IMR-90 (cell line): ENCODE measurements at regions not wholly inside any gene's neighbourhood (a gene's known extent, or its start where the extent isn't known, plus 50 kb on each side); places are given as distances from the start of the nearest gene placed in this dataset.

Source experiments
- ATAC-seq: fragments of 200-7000 bp; cut with Tn5 transposase; 2 replicates; pipeline ENCODE4 v1.9.1; 2020; ENCODE audit warnings: low read depth, mild to moderate bottlenecking, moderate library complexity
- BruUV-seq: library from RNA; stranded (reverse); fragments of 400-500 nt; replicated peaks from 2 replicates; lab custom pipeline; 2021; lab: Mats Ljungman, UMichigan
- CTCF ChIA-PET: fragments of 300-600 bp; formaldehyde crosslinking; extraction: SDS; loops from one replicate; lab custom pipeline; 2021; ENCODE audit warnings: antibody characterized with exemption; lab: Yijun Ruan, JAX
- POLR2A ChIA-PET: fragments of 300-600 bp; sonication (Branson Sonifier 250); formaldehyde crosslinking; loops from one replicate; lab custom pipeline; 2022; ENCODE audit warnings: antibody characterized with exemption; ENCODE audit not compliant: unreplicated experiment; lab: Charles Lee
- DNase-seq: peaks from one replicate; pipeline ENCODE4 v3.0.0; 2013
- H2AFZ ChIP-seq: replicated peaks from 2 replicates; pipeline ENCODE3; 2013; ENCODE audit warnings: low read length, mild to moderate bottlenecking; ENCODE audit not compliant: poor library complexity
- H2AK5ac ChIP-seq: 2 replicates; pipeline ENCODE4 v1.6.1; 2013; ENCODE audit warnings: low read depth, low read length, inconsistent platforms
- H2AK9ac ChIP-seq: replicated peaks from 2 replicates; pipeline ENCODE3; 2013; ENCODE audit warnings: mild to moderate bottlenecking, low read depth, low read length, moderate library complexity; ENCODE audit not compliant: poor library complexity
- H2BK120ac ChIP-seq: 2 replicates; pipeline ENCODE4 v1.6.1; 2013; ENCODE audit warnings: low read depth, low read length, inconsistent platforms
- H2BK15ac ChIP-seq: 3 replicates; pipeline ENCODE4 v1.6.1; 2013; ENCODE audit warnings: low read depth, low read length, inconsistent platforms
- H2BK20ac ChIP-seq: 2 replicates; pipeline ENCODE4 v1.6.1; 2013; ENCODE audit warnings: low read depth, mild to moderate bottlenecking, inconsistent platforms, low read length, moderate library complexity
- H2BK5ac ChIP-seq: 2 replicates; pipeline ENCODE4 v1.6.1; 2013; ENCODE audit warnings: mild to moderate bottlenecking, low read depth, low read length, inconsistent platforms; ENCODE audit not compliant: poor library complexity, severe bottlenecking
- H3K14ac ChIP-seq: replicated peaks from 2 replicates; pipeline ENCODE4 v1.6.1; 2013; ENCODE audit warnings: low read depth, low read length, inconsistent platforms
- H3K18ac ChIP-seq: 2 replicates; pipeline ENCODE4 v1.6.1; 2013; ENCODE audit warnings: low read depth, low read length, control low read depth
- H3K23ac ChIP-seq: 2 replicates; pipeline ENCODE4 v1.6.1; 2013; ENCODE audit warnings: low read depth, low read length, inconsistent platforms
- H3K27ac ChIP-seq: 2 replicates; pipeline ENCODE4 v1.5.1; 2013; ENCODE audit warnings: mild to moderate bottlenecking, control low read depth, low read length; ENCODE audit not compliant: insufficient read depth
- H3K27me3 ChIP-seq: 2 replicates; pipeline ENCODE4 v1.6.1; 2013; ENCODE audit warnings: low read length; ENCODE audit not compliant: control insufficient read depth, insufficient read depth
- H3K36me3 ChIP-seq: 2 replicates; pipeline ENCODE4 v1.6.1; 2013; ENCODE audit warnings: low read length, mixed read lengths; ENCODE audit not compliant: control insufficient read depth, insufficient read depth
- H3K4ac ChIP-seq: 2 replicates; pipeline ENCODE4 v1.6.1; 2013; ENCODE audit warnings: low read depth, low read length, inconsistent platforms
- H3K4me1 ChIP-seq: 2 replicates; pipeline ENCODE4 v1.6.1; 2013; ENCODE audit warnings: low read length, mixed read lengths; ENCODE audit not compliant: control insufficient read depth, insufficient read depth
- H3K4me2 ChIP-seq: 2 replicates; pipeline ENCODE4 v1.6.1; 2013; ENCODE audit warnings: low read depth, mild to moderate bottlenecking, control low read depth, low read length, moderate library complexity
- H3K4me3 ChIP-seq: 2 replicates; pipeline ENCODE4 v1.5.1; 2013; ENCODE audit warnings: low read depth, mild to moderate bottlenecking, control low read depth, low read length, moderate library complexity; ENCODE audit not compliant: insufficient read depth
- H3K56ac ChIP-seq: 2 replicates; pipeline ENCODE4 v1.6.1; 2013; ENCODE audit warnings: low read length, inconsistent platforms; ENCODE audit not compliant: insufficient read depth; ENCODE audit errors: extremely low read depth
- H3K79me1 ChIP-seq, 2 experiments: 2 replicates each; pipeline ENCODE4 v1.6.1; 2013; ENCODE audit warnings: low read length in 2 of 2, inconsistent platforms in 1 of 2, low read depth in 1 of 2
- H3K9ac ChIP-seq: 2 replicates; pipeline ENCODE4 v1.6.1; 2013; ENCODE audit warnings: low read depth, low read length, control low read depth
- H3K9me1 ChIP-seq: 2 replicates; pipeline ENCODE4 v1.6.1; 2013; ENCODE audit warnings: low read length, inconsistent platforms; ENCODE audit not compliant: insufficient read depth
- H3K9me3 ChIP-seq: 2 replicates; pipeline ENCODE4 v1.6.1; 2013; ENCODE audit warnings: low read length; ENCODE audit not compliant: control insufficient read depth, insufficient read depth
- H4K20me1 ChIP-seq: 2 replicates; pipeline ENCODE4 v1.6.1; 2013; ENCODE audit warnings: low read length, inconsistent platforms; ENCODE audit not compliant: insufficient read depth
- H4K5ac ChIP-seq: 2 replicates; pipeline ENCODE4 v1.6.1; 2013; ENCODE audit warnings: mild to moderate bottlenecking, low read depth, low read length, control low read depth
- H4K8ac ChIP-seq, 2 experiments: 2 replicates each; pipeline ENCODE4 v1.6.1; 2013; ENCODE audit warnings: low read depth in 2 of 2, low read length in 2 of 2, control low read depth in 1 of 2, inconsistent platforms in 1 of 2
- H4K91ac ChIP-seq: 2 replicates; pipeline ENCODE4 v1.6.1; 2013; ENCODE audit warnings: low read depth, low read length, inconsistent platforms; ENCODE audit not compliant: insufficient read depth
- BHLHE40 ChIP-seq: fragments of 150-350 bp; IDR thresholded peaks from 2 replicates; pipeline ENCODE4 v1.6.1; 2016; ENCODE audit warnings: mild to moderate bottlenecking, low read depth, low read length
- CEBPB ChIP-seq: IDR thresholded peaks from 2 replicates; pipeline ENCODE4 v1.6.1; 2012; ENCODE audit warnings: low read depth, low read length, improper control_type of control experiment
- CHD1 ChIP-seq: IDR thresholded peaks from 2 replicates; pipeline ENCODE4 v1.6.1; 2012; ENCODE audit warnings: low read depth, low read length, improper control_type of control experiment
- FOS ChIP-seq: fragments of 150-350 bp; IDR thresholded peaks from 2 replicates; pipeline ENCODE4 v1.6.1; 2016; ENCODE audit warnings: low read depth, low read length
- MAFK ChIP-seq: IDR thresholded peaks from 2 replicates; pipeline ENCODE4 v1.6.1; 2012; ENCODE audit warnings: low read depth, low read length, improper control_type of control experiment
- MAZ ChIP-seq: IDR thresholded peaks from 2 replicates; pipeline ENCODE4 v1.6.1; 2012; ENCODE audit warnings: low read depth, mild to moderate bottlenecking, low read length, improper control_type of control experiment, moderate library complexity, borderline replicate concordance
- MXI1 ChIP-seq: IDR thresholded peaks from 2 replicates; pipeline ENCODE4 v1.6.1; 2012; ENCODE audit warnings: low read depth, mild to moderate bottlenecking, low read length, moderate library complexity, borderline replicate concordance
- NFE2L2 ChIP-seq: fragments of 150-350 bp; IDR thresholded peaks from 2 replicates; pipeline ENCODE4 v1.6.1; 2016; ENCODE audit warnings: low read depth, mild to moderate bottlenecking, low read length
- RAD21 ChIP-seq: IDR thresholded peaks from 2 replicates; pipeline ENCODE4 v1.6.1; 2012; ENCODE audit warnings: low read length, improper control_type of control experiment
- RCOR1 ChIP-seq: IDR thresholded peaks from 2 replicates; pipeline ENCODE4 v1.6.1; 2012; ENCODE audit warnings: mild to moderate bottlenecking, low read length, improper control_type of control experiment; ENCODE audit not compliant: insufficient replicate concordance
- RFX5 ChIP-seq: IDR thresholded peaks from 2 replicates; pipeline ENCODE4 v1.8.0; 2012; ENCODE audit warnings: low read depth, mild to moderate bottlenecking, low read length, moderate library complexity
- SMC3 ChIP-seq: fragments of 150-350 bp; IDR thresholded peaks from 2 replicates; pipeline ENCODE4 v1.6.1; 2016; ENCODE audit warnings: low read depth, mild to moderate bottlenecking, antibody characterized with exemption, low read length, moderate library complexity
- WGBS, 2 experiments: methylation state at CpG; one replicate each; pipeline versions ENCODE4 v1.1.5 to v1.1.7; 2013; ENCODE audit warnings: missing lambda C conversion rate in 2 of 2; ENCODE audit not compliant: insufficient read length in 1 of 2; ENCODE audit errors: extremely low coverage in 2 of 2; 5-methylcytosine and 5-hydroxymethylcytosine counted together
- dilution Hi-C: fragments of 300-500 bp; cut with HindIII; formaldehyde crosslinking; loops from one replicate; pipeline ENCODE4 v1.14.3; 2018; ENCODE audit warnings: low sequenced_read_pairs; ENCODE audit not compliant: unreplicated experiment
- in situ Hi-C: fragments of 300-500 bp; cut with MboI; formaldehyde crosslinking; loops from 3 replicates; pipeline ENCODE4 v1.14.3; 2019; ENCODE audit warnings: low sequenced_read_pairs, inconsistent platforms, mixed read lengths
- intact Hi-C: fragments of 100-400 bp; cut with micrococcal nuclease; formaldehyde crosslinking; loops from 2 replicates; pipeline ENCODE4 v1.10.0; 2022
- TF ChIP-seq, protein P1 (sequence below): fragments of 150-350 bp; IDR thresholded peaks from 2 replicates; pipeline ENCODE4 v1.6.1; 2016; ENCODE audit warnings: low read depth, mild to moderate bottlenecking, low read length, moderate library complexity, borderline replicate concordance
- TF ChIP-seq, protein P2 (sequence below): fragments of 150-350 bp; IDR thresholded peaks from 2 replicates; pipeline ENCODE4 v1.6.1; 2017; ENCODE audit warnings: mild to moderate bottlenecking, antibody characterized with exemption, low read length, low read depth
- TF ChIP-seq, protein P3 (sequence below): conservative IDR thresholded peaks from 2 replicates; pipeline ENCODE4 v1.5.1; 2012; ENCODE audit warnings: mild to moderate bottlenecking, low read depth, low read length, improper control_type of control experiment

DNA sequence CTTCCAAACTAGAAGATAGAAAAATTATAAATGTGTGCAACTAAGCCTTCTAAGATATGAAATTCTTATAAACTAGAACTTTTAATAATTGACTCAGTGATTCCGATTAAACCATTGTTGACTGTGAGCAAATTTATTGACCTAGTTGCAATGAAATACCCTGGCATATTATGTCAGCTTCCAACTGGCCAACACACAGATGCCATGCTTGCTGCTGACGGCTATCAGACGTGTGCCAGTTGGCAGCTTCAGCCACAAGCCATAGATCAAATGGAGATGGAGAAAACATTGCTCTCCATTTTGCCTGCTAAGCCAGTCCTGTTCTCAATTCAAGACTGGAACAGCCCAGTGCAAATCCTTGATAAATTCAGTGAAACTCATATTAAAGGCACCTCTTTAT lies 101.7 kb upstream of the HDGFL1 start:
- intact Hi-C loops: no loop called here
- Histone ChIP-seq H4K5ac (no peak overlapping the region), H3K27ac (no peak overlapping the region), H3K4me2 (no peak overlapping the region), H2AK9ac (no peak overlapping the region), H2BK5ac (no peak overlapping the region), H2BK15ac (no peak overlapping the region), H3K9me3 (no peaks in the 10 kb centered on the region), H2AFZ (no peak overlapping the region), H4K91ac (no peak overlapping the region), H3K4ac (no peak overlapping the region), H2BK20ac (no peak overlapping the region), H3K9ac (no peak overlapping the region), H3K4me3 (no peak overlapping the region), H4K8ac (no peak overlapping the region), H3K23ac (no peak overlapping the region), H3K9me1 (no peaks in the 10 kb centered on the region), H2BK120ac (no peak overlapping the region), H3K79me1 (no peaks in the 10 kb centered on the region), H3K56ac (no peak overlapping the region), H4K20me1 (no peaks in the 10 kb centered on the region), H3K18ac (no peak overlapping the region), H2AK5ac (no peak overlapping the region), H3K14ac (no peak overlapping the region), H3K4me1 (peaks cover 4% of the 10 kb centered on the region; the same call in 1 of the 2 replicates), H3K36me3 (no peaks in the 10 kb centered on the region), H3K27me3 (no peaks in the 10 kb centered on the region)
- in situ Hi-C loops: no loop called here
- ChIA-PET POLR2A (no interaction called here), CTCF (interaction anchor here (0.5 to 0.7 kb wide), 2 partner anchors 129 to 278 kb away, joined by 3 read pairs; no protein-coding TSS in a partner anchor)
- ATAC-seq (no peak), DNase-seq (no peak)
- dilution Hi-C loops: no loop called here
- TF ChIP-seq CHD1 (no peak), MAZ (no peak), CEBPB (no peak), SMC3 (no peak), NFE2L2 (no peak), MAFK (no peak), RAD21 (no peak), FOS (no peak), MXI1 (no peak), BHLHE40 (no peak), RCOR1 (no peak), RFX5 (no peak)
- TF ChIP-seq, protein P1, sequence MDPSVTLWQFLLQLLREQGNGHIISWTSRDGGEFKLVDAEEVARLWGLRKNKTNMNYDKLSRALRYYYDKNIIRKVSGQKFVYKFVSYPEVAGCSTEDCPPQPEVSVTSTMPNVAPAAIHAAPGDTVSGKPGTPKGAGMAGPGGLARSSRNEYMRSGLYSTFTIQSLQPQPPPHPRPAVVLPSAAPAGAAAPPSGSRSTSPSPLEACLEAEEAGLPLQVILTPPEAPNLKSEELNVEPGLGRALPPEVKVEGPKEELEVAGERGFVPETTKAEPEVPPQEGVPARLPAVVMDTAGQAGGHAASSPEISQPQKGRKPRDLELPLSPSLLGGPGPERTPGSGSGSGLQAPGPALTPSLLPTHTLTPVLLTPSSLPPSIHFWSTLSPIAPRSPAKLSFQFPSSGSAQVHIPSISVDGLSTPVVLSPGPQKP: no peak
- TF ChIP-seq, protein P2, sequence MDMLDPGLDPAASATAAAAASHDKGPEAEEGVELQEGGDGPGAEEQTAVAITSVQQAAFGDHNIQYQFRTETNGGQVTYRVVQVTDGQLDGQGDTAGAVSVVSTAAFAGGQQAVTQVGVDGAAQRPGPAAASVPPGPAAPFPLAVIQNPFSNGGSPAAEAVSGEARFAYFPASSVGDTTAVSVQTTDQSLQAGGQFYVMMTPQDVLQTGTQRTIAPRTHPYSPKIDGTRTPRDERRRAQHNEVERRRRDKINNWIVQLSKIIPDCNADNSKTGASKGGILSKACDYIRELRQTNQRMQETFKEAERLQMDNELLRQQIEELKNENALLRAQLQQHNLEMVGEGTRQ: no peak
- TF ChIP-seq, protein P3, sequence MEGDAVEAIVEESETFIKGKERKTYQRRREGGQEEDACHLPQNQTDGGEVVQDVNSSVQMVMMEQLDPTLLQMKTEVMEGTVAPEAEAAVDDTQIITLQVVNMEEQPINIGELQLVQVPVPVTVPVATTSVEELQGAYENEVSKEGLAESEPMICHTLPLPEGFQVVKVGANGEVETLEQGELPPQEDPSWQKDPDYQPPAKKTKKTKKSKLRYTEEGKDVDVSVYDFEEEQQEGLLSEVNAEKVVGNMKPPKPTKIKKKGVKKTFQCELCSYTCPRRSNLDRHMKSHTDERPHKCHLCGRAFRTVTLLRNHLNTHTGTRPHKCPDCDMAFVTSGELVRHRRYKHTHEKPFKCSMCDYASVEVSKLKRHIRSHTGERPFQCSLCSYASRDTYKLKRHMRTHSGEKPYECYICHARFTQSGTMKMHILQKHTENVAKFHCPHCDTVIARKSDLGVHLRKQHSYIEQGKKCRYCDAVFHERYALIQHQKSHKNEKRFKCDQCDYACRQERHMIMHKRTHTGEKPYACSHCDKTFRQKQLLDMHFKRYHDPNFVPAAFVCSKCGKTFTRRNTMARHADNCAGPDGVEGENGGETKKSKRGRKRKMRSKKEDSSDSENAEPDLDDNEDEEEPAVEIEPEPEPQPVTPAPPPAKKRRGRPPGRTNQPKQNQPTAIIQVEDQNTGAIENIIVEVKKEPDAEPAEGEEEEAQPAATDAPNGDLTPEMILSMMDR: no peak
- BruUV-seq: no TSS peak
- 100% methylated on average over 2 of the region's 3 CpGs; no CpG with 5 or more reads in 1 of the 2 experiments for WGBS, 2 experiments
